ENCODE measurements at regions not wholly inside any gene's neighbourhood (a gene's known extent, or its start where the extent isn't known, plus 50 kb on each side); places are given as distances from the start of the nearest gene placed in this dataset.

DNA sequence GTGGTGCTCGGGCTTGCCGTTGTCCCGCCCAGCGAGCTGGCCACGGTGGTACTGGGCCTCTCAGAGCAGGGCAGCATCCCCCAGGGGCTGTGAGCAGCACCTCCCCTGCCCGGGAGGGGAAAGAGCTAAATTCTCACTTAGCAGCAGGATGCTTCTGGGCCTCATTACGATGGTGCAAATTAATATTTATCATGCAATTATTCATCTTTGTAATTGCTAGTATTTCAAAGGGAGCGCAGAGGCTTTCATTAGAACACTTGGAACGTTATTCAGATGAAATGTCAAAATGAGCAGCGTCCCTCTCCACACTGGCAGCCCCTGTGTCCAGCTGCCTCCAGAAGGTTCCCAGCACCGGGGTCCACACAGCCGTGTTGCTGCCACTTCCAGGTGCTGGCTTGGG, 95.9 kb upstream of the PRR5 start:
- TF ChIP-seq ZNF644 (tag; IDR thresholded peaks at IDR 0.05; ENCODE audit: low read depth) = no peak
- TF ChIP-seq MBD2 (IDR thresholded peaks at IDR 0.05; ENCODE audit: borderline replicate concordance, low read depth) = no peak
- TF ChIP-seq LEF1 (IDR thresholded peaks at IDR 0.05) = no peak
- TF ChIP-seq, protein P1, sequence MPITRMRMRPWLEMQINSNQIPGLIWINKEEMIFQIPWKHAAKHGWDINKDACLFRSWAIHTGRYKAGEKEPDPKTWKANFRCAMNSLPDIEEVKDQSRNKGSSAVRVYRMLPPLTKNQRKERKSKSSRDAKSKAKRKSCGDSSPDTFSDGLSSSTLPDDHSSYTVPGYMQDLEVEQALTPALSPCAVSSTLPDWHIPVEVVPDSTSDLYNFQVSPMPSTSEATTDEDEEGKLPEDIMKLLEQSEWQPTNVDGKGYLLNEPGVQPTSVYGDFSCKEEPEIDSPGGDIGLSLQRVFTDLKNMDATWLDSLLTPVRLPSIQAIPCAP (CRISPR knock-in tag; IDR thresholded peaks at IDR 0.05; ENCODE audit: borderline replicate concordance) = no peak
- TF ChIP-seq, protein P2, sequence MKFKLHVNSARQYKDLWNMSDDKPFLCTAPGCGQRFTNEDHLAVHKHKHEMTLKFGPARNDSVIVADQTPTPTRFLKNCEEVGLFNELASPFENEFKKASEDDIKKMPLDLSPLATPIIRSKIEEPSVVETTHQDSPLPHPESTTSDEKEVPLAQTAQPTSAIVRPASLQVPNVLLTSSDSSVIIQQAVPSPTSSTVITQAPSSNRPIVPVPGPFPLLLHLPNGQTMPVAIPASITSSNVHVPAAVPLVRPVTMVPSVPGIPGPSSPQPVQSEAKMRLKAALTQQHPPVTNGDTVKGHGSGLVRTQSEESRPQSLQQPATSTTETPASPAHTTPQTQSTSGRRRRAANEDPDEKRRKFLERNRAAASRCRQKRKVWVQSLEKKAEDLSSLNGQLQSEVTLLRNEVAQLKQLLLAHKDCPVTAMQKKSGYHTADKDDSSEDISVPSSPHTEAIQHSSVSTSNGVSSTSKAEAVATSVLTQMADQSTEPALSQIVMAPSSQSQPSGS (CRISPR knock-in tag; IDR thresholded peaks at IDR 0.05) = no peak
- no peak for TF ChIP-seq GABPA (tag; conservative IDR thresholded peaks at IDR 0.05; ENCODE audit: low read depth)
- TF ChIP-seq, protein P3, sequence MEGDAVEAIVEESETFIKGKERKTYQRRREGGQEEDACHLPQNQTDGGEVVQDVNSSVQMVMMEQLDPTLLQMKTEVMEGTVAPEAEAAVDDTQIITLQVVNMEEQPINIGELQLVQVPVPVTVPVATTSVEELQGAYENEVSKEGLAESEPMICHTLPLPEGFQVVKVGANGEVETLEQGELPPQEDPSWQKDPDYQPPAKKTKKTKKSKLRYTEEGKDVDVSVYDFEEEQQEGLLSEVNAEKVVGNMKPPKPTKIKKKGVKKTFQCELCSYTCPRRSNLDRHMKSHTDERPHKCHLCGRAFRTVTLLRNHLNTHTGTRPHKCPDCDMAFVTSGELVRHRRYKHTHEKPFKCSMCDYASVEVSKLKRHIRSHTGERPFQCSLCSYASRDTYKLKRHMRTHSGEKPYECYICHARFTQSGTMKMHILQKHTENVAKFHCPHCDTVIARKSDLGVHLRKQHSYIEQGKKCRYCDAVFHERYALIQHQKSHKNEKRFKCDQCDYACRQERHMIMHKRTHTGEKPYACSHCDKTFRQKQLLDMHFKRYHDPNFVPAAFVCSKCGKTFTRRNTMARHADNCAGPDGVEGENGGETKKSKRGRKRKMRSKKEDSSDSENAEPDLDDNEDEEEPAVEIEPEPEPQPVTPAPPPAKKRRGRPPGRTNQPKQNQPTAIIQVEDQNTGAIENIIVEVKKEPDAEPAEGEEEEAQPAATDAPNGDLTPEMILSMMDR (IDR thresholded peaks at IDR 0.05 in 2 of 3, conservative IDR thresholded peaks at IDR 0.05 in 1 of 3; ENCODE audit: insufficient read depth in 2 of 3, low read depth in 1 of 3, low read length in 3 of 3) = no peak
- TF ChIP-seq EZH2 (IDR thresholded peaks at IDR 0.05; ENCODE audit: borderline replicate concordance, low read depth, low read length) = no peak
- no peak for TF ChIP-seq HNRNPLL (IDR thresholded peaks at IDR 0.05; ENCODE audit: low read depth, low read length, poor library complexity, severe bottlenecking)
- TF ChIP-seq POLR2AphosphoS5 (IDR thresholded peaks at IDR 0.05; ENCODE audit: control insufficient read depth, insufficient read depth, low read depth, low read length) = no peak

Data from K562 (cell line).